ENCODE measurements at regions not wholly inside any gene's neighbourhood (a gene's known extent, or its start where the extent isn't known, plus 50 kb on each side); places are given as distances from the start of the nearest gene placed in this dataset.

GRCh38 chrX:40380655-40381488 is 199.9 kb upstream of the ATP6AP2 start:
- POLR2A ChIA-PET, result interaction anchor here (1.2 to 1.3 kb wide), 2 partner anchors 12 to 136 kb away, joined by 3 to 4 read pairs; no protein-coding TSS in a partner anchor
- no peaks in the 10 kb centered on the region for H4K20me1 ChIP-seq (ENCODE audit: insufficient read depth)
- H3K9me3 ChIP-seq, result no peaks in the 10 kb centered on the region
- no peaks in the 10 kb centered on the region for H3K9me2 ChIP-seq
- WGBS (ENCODE audit: low lambda C conversion rate), result 29% methylated on average over 16 of the region's 16 CpGs
- no peak overlapping the region for H2AFZ ChIP-seq (ENCODE audit: low read depth)
- peaks cover 10% of the 10 kb centered on the region; the same call in 1 of the 2 replicates for H3K27me3 ChIP-seq (ENCODE audit: insufficient read depth)
- H3K27ac ChIP-seq (ENCODE audit: low read depth in 2 of 2, low read length in 1 of 2), result no peak overlapping the region; a peak in 1 of 4 replicates
- DNase-seq, result peak; percentile 31
- no peaks in the 10 kb centered on the region for H3K36me3 ChIP-seq (replicated peaks in 1 of 2; ENCODE audit: control insufficient read depth in 1 of 2, insufficient read depth in 2 of 2, low read length in 1 of 2)
- no peaks in the 10 kb centered on the region for H3F3A ChIP-seq (replicated peaks; ENCODE audit: insufficient read depth)
- no peak overlapping the region for H3K9ac ChIP-seq
- no peaks in the 10 kb centered on the region for H3K79me2 ChIP-seq (ENCODE audit: insufficient read depth)
- TF ChIP-seq SIN3A (IDR thresholded peaks at IDR 0.05; ENCODE audit: borderline replicate concordance, low read depth, low read length) (no peak), GATA2 (CRISPR knock-in tag; IDR thresholded peaks at IDR 0.05) (no peak), CTCF (IDR thresholded peaks at IDR 0.05) (no peak), USF1 (IDR thresholded peaks at IDR 0.05; ENCODE audit: borderline replicate concordance, low read depth) (no peak), CHD2 (IDR thresholded peaks at IDR 0.05; ENCODE audit: low read length, partially characterized antibody) (no peak), POLR2AphosphoS5 (IDR thresholded peaks at IDR 0.05; ENCODE audit: low read depth, low read length) (no peak), REST (IDR thresholded peaks at IDR 0.05; ENCODE audit: low read depth, low read length) (no peak), NFIC (IDR thresholded peaks at IDR 0.05; ENCODE audit: borderline replicate concordance) (no peak), ZBTB33 (IDR thresholded peaks at IDR 0.05; ENCODE audit: borderline replicate concordance, low read depth) (no peak), ELF1 (IDR thresholded peaks at IDR 0.05) (no peak), EZH2phosphoT487 (IDR thresholded peaks at IDR 0.05; ENCODE audit: borderline replicate concordance, low read depth) (no peak), RCOR1 (IDR thresholded peaks at IDR 0.05; ENCODE audit: low read length) (no peak)
- CTCF ChIA-PET, result no interaction called here
- H3K4me3 ChIP-seq (ENCODE audit: low read depth in 2 of 2, low read length in 1 of 2), result no peak overlapping the region
- peaks cover 0 to 5% of the 10 kb centered on the region in 2 experiments; a peak in 1 of 4 replicates for H3K4me1 ChIP-seq (ENCODE audit: control insufficient read depth in 1 of 2, insufficient read depth in 2 of 2, low read depth in 1 of 2, low read length in 1 of 2)
- no peak overlapping the region for H3K4me2 ChIP-seq

Data from SK-N-SH (cell line).